Activated CD4-positive, alpha-beta T cell treated with anti-CD3 and anti-CD28 coated beads, Interleukin-2, amount 50 U/mL, for 48 hours (primary cell): ENCODE measurements at regions not wholly inside any gene's neighbourhood (a gene's known extent, or its start where the extent isn't known, plus 50 kb on each side); places are given as distances from the start of the nearest gene placed in this dataset.
"Not testable (repeated sequence)": the region's sequence is repeated elsewhere in the genome, so short reads cannot be mapped to it uniquely, and the experiment has no call there.

ENCODE experiments used
- DNase-seq, 2 experiments: peaks; one replicate each; pipeline ENCODE4 v3.0.0-alpha.2; 2020

DNA sequence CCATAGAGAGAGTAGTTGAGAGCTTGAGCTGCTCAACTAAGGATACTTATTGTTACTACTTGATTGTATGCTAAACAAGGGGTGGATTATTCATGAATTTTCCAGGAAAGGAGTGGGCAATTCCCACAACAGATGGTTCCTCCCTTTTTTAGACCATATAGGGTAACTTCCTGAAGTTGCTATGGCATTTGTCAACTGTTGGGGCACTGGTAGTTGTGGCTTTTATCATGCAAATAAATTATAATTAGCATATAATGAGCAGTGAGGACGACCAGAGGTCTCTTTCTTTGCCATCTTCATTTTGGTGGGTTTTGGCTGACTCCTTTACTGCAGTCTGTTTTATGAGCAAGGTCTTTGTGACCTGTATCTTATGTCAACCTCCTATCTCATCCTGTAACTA, 1403.5 kb upstream of the PABPC4L start:
- no peak for DNase-seq

DNA sequence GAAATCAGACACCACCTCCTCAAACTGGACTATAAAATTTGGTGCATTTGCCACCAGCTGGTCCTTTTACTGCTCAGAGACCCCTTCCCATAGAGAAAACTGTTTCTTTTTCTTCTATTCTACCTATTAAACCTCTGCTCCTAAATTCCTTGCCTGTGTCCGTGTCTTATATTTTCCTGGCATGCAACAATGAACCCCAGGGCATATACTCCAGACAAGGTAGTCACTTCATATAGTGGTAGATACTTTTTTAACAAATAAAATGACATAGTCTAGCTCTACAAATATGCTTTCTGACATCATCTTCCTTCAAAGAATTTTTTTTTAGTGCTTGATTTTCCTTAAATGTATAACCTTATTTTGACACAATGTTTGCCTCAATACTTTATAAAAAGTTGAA, 1402.9 kb upstream of the PABPC4L start:
- no peak for DNase-seq

DNA sequence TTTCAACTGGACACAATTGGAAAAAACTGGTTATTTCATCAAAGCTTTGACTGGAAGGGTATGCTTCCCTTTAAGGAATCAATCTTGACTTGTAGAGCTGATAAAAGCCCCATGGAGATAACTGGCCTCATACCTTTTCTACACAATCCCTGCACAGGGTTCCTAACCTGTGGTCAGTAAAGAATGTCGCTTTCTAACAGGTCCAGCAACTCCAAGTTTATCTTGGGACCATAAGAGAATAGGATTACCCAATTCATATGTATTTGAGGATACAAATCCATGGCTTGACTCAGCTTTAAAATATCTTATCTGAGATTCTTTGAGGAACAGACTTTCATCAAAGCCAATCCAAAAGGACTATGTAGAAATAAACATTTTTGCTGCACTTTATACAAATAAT, 1399.8 kb upstream of the PABPC4L start:
- no peak for DNase-seq

DNA sequence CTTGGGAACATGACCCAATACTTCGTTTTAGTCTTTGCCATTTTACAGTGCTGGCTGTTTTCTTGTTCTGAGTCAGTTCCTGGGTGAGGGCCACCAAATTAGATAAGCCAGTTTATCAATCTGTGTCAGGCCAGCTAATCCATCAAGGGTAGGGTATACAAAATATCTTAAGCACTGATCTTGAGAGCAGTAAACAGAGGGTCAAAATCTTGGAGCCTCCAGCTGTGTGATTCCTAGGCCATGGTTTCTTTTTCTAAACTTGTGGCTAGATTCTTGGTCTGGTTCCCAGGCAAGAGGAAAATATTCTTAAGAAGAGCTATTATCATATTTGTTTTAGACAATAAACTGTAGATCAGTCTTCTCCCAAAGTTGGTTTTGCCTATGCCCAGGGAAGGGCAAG, 1396.6 kb upstream of the PABPC4L start:
- no peak for DNase-seq

DNA sequence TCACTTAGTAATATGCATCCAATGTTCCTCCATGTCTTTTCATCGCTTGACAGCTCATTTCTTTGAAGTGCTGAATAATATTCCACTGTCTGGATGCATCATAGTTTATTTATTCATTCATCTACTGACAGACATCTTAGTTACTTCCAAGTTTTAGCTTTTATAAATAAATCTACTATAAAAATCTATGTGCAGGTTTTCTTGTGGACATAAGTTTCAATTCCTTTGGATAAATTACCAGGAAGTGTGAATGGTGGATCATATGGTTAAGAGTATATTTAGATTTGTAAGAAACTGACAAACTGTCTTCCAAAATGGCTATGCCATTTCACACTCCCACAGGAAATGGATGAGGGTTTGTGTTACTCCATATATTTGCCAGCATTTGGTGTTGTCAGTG, 1392.9 kb upstream of the PABPC4L start:
- DNase-seq, result no peak

DNA sequence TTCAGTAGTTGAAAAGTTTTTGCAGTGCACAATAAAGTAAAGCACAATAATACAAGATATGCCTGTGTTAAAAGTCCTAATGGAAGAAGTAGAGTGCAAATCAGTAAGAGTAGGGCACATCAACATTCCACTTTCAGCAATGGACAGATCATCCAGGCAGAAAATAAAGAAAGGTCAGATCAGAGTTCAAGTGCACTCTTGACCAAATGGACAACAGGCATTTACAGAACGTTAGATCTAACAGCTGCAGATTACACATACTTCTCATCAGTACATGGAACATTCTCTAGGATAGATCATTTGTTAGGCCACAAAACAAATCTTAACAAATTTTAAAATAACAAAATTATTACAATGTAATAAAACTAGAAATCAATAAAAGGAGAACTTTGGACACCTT, 1373.5 kb upstream of the PABPC4L start:
- no peak for DNase-seq

DNA sequence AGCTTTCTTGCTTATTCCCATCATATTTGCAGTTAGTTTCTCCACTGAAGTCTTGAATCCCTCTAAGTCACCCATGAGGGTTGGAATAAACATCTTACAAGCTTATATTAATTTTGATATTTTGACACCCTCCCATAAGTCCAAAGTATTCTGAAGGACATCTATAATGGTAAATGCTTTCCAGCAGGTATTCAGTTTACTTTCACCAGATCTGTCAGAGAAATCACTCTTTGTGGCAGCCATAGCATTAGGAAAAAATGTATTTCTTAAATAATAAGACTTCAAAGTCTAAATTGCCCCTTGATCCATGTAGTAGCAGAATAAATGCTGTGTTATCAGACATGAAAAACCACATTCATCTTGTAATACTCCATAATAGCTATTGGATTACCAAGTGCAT, 1371.7 kb upstream of the PABPC4L start:
- DNase-seq, result no peak

DNA sequence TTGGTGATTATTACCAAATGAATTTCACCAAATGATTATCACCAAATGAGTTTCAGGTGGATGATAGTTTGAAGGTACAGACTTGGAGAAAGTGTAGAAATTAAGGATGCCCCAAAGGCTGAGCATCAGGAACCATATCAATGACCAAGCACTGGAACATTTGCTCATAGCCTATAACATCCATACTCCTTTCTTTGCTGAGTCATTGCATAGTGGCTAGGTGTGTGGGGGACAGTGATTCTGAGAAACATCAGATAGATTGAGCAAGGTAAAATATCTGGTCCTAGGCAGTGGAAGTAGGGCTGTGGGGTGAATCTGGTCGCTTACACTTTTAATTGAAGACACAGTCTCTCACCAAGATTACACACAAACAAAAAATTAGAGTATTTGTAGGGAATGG, 1362.5 kb upstream of the PABPC4L start:
- no peak for DNase-seq

DNA sequence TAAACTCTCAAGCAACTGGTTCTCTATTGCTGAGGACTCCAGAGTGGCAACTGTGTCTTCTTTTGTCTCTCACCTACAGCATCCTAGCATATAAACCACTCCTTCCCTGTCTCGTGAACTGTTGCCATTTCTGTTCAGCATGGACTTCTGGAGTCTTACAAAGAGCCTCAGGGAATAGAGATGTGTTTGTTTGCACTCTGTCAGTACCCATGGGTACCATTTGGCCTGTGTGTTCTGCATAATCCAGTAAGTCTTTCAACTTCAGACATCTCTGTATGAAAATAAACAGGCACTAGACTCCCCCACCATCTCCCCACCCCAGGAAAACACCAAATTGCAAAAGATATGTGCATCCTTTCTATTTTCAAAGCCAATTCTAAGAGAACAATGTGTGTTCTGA, 1351.6 kb upstream of the PABPC4L start:
- no peak for DNase-seq

DNA sequence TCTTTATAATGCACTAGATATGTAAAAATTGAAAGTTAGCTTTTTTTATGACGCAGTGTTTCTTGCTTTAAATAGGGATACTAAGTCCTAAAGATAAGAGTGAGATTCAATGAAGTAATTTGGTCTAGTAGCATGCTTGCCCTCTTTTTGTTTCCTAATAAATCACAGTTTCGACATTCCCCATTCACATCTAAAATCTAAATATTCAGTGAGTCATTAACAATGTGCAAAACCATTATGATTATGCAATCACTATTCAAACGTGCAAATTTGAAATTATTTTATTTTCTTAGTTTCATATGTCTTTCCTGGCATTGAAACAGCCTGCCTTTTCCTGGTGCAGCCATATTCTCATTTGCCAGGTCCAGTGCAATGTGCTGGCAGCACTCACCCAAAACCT, 1350.5 kb upstream of the PABPC4L start:
- no peak for DNase-seq

DNA sequence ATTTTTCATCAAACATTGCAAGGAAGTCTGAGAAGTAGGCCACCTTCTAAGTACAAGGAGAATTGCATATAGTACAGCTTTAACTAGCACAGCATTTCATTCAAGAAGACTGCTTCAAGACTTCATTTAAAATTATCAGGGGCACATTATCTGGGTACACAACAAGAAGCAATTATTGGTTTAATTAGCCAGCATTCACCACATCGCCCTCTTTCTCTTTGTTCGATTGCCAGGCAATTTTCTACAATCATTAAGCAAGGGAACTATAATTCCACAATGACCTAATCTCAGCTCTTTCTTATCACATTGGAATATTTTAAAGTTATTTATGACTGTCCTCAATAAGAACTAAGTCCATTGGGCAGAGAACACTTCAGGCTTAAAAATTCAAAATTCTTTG, 1347.1 kb upstream of the PABPC4L start:
- no peak for DNase-seq

DNA sequence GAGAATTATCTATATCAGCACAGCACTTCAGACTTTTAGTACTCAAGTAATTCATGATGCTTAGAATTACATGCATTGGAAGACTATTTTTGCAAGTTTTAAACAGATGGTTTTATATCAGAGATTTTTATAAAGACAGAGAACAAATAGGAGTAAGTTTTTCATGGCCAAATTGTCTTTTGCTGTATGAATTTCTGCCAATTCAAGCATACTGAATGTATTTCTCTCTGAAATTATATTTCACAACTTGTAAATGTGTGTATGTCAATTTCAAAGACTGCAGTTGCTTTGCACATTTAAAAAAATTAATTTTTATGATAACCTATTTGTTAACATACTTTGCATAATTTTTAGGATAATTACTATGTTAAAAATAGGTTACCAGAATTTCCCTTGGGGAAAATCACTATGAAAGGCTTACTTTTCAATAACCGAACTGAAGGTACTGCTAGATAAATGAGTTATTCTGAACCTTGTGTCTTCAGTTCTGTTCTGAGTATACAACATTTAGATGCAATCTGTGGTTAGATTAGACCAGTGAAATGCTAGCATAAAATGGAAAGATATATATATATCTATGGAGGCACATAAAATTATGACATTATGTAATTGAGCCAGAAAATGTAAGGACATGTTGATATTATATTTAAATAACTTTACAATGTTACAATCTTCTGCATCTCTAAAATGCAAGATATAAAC, 1344.2 kb upstream of the PABPC4L start:
- no peak for DNase-seq

DNA sequence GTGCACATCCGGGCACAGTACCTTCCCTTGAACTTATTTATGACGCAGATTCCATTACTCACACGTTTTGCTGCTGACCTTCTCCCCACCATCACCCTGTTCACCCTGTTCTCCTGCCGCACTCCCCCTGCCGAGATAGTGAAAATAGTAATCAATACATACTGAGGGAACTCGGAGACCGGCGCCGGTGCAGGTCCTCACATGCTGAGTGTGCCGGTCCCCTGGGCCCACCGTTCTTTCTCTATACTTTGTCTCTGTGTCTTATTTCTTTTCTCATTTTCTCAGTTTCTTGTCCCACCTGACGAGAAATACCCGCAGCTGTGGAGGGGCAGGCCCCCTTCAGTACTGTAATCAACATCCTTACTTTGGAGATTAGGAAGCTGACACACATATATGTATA, 1337.1 kb upstream of the PABPC4L start:
- DNase-seq, result no peak

DNA sequence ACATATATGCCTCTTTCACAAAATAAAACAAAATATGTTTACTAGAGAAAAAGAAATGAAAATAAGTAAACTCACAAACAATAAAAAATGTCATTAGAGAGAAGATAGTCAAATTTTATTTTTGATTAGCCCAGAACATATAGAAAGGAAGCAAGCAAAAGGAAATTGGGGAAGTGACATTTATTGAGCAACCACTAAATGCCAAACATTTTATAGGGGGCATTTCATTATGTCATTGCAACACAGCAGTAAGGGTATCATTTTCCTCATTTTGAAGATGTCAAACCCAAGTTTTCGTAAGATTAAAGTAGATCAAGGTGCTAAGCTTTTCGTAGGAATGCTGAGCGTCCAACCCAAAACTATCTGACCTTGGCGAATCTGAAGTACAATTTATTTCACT, 1331.5 kb upstream of the PABPC4L start:
- DNase-seq, result no peak

DNA sequence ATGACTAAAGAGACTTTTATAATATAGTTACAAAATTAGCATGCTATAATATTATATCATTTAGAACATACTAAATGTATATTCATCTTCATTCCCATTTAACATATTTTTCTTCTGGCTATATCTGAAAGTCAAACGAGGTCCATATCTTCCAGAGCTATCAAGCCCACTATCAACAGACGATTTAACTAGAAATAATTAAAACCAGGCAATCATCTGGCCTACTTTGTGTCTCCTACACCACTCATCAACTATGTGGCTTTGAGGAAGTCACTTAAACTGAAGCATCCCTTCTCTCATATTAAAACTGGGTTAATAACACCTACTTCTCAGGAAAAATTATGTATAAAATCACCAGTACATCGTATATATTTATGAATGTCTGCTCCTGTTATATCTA, 1330.5 kb upstream of the PABPC4L start:
- no peak for DNase-seq

DNA sequence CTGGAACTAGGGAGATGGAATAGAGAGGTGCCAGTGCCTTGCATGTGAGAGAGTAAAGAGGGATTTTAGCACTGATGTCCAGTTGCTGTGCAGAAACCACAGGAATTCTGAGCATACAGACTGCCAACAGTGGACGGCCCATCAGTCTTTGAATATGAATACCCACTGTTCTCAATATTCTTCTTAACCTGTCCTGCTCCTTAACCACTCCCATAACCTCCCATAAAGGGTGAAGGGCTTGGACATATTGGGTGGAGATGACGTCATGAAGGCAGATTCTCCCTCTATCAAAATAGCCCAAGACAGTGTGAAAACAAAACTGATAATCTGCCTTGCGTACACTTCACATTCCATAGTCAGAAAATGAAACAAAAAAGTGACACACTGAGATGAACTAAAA, 1313.7 kb upstream of the PABPC4L start:
- DNase-seq, result no peak

DNA sequence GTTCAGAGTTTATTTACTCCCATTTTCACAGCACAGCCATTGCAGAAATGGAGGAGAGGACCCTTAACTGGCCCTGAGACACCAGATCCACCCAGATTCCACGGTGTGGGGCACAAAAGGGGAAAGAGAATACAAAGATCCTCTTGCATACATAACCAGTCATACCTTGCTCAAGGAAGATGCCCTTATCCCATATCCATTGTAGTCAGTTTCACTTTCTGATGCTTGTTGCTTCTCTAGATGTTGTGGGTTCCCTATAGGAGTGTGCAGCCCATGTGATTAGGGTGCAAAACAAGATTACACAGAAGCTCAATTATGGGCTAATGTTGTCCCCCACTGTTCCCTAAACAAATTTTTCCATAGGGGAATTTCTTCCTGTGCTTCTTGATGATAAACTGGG, 1309.0 kb upstream of the PABPC4L start:
- no peak for DNase-seq

DNA sequence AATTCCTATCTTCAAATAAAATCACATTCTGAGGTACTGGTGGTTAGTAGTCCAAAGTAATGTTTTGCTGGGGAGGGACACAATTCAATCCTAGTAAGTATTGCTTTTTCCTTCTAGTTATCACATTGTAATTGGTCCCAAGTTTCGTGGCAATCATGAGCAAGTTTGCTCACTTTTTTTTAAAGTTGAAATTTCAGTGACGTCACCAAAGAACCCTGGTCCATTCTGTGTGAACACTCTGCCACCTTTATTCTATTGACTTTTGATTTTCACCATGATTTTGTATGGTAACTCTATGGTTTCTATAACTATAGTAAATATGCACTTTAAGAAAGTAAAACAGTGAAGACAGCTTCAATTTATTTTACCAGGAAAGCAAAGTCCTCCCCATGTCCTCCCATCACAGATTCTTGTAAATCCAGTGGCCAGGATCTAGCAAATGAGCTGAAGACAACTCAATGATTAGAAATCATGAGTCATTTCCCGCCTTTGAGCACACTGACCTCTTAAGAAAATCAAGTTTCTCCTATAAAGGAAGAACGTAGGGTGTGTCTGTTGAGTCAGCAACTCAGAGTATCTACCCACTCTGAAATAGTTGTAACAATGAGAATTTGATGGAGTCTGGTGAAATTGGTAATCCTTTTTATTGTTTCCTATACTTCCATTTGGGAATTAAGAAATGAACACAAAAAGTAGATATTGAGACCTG, 1306.6 kb upstream of the PABPC4L start:
- no peak for DNase-seq

DNA sequence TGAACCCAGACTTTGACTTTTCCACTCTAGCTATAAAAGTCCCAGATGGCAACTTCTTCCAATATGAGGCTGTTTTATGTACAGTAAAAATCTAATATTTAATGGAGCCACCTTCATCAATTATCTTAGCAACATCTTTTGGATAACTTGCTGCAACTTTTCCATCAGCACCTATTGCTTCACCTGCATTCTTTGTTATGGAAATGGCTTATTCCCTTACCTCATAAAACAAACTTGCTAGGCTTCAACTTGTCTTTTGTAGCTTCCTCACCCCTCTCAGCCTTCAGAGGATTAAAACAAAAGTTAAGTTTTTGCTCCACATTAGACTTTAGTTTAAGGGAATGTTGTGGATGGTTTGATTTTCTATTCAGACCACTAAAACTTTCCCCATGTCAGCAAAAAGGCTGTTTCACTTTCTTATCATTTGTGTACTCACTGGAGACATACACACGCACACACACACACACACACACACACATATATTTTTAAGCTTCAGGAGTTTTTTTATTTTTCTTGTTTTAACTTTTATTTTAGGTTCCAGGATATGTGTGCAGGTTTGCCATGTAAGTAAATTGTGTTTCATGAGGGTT, 1296.1 kb upstream of the PABPC4L start:
- DNase-seq, result no peak

DNA sequence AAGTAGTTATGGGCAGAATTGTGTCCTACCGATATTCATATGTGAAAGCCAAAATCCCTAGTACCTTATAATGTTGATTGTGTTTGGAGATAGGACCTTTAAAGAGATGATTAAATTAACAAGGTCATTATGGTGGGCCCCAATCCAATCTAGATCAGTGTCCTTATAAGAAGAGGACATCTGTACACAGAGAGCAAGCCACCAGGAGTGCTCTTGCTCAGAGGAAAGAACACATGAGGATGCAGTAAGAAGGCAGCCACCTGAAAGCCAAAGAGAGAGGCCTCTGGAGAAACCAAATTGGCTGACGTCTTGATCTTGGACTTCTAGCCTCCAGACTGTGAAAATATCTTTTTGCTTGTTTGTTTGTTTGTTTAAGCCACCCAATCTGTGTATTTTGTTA, 1290.8 kb upstream of the PABPC4L start:
- no peak for DNase-seq

DNA sequence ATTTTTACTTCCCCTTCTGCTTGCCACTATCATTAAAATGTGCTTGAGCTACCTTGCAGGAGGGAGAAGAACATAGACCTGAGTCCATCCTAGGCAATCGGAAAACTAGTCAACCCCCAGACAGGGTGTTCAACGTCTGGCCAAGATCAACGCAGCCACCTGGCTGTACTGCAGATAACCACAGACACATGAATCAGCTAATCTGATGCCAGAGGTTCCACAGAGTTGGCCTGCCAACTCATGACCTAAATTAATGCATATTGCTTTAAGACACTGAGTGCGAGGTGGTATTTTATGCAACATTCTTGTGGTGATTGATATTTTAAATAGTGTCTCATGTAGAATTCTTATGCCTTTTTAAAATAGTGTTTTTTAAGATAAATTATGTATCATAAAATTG, 1283.8 kb upstream of the PABPC4L start:
- DNase-seq, result no peak

DNA sequence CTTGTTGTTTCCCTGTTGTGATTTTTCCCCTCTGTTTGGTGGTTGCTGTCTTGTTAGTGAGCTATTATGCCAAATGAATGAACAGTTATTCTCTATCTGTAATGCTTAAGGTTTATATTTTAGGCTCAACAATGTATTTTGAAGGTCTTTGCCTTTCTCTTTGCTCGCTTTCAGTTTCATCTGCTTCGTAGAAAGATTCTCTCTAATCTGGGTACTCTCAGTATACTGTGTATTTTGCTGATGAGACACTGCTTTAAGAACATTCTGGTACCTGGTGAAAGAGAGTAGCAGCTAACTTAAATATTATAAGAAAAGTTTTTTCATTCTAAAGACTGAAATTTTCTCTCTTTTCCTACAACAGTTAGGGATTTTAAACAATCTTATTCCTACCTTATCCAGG, 1274.7 kb upstream of the PABPC4L start:
- no peak for DNase-seq

DNA sequence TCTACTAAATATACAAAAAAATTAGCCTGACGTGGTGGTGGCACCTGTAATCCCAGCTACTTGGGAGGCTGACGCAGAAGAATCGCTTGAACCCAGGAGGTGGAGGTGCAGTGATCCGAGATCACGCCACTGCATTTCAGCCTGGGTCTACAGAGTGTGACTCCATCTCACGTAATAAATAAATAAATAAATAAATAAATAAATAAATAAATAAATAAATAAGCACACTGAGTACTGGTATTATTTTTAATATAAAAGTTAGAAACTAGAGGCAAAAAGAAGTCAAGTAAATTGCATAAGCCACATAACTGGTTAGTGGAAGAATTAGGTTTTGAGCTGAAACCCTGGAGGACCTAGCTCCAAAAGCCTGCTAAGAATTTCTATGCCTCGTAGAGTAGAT, 1262.7 kb upstream of the PABPC4L start:
- no peak for DNase-seq

DNA sequence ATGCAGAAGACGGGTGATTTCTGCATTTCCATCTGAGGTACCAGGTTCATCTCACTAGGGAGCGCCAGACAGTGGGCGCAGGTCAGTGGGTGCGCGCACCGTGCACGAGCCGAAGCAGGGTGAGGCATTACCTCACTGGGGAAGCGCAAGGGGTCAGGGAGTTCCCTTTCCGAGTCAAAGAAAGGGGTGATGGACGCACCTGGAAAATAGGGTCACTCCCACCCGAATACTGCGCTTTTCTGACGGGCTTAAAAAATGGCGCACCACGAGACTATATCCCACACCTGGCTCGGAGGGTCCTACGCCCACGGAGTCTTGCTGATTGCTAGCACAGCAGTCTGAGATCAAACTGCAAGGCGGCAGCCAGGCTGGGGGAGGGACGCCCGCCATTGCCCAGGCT, 1246.0 kb upstream of the PABPC4L start:
- not testable (repeated sequence) for DNase-seq

DNA sequence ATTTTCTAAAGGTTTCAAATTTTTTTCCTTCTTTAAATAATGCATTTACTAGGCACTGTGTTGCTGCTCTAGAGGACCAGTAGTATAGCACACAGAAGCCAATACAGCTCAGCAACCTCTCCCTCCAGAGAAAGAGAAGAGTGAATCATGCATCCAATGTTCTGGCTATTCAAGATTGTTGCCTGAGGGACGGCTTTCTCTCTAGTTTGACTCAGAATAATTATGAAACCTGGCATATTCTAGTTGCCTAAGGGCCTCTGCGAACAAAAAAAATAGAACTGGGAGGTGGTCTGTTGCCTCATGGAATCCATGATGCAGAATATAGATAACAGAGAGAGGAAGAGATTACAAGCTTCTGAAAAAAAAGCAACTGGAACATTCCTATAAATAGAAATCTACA, 1233.3 kb upstream of the PABPC4L start:
- no peak for DNase-seq
